ENCODE measurements at regions not wholly inside any gene's neighbourhood (a gene's known extent, or its start where the extent isn't known, plus 50 kb on each side); places are given as distances from the start of the nearest gene placed in this dataset.
A peak's percentile ranks its signal among the peaks of the same experiment; 100 is the strongest.

DNA sequence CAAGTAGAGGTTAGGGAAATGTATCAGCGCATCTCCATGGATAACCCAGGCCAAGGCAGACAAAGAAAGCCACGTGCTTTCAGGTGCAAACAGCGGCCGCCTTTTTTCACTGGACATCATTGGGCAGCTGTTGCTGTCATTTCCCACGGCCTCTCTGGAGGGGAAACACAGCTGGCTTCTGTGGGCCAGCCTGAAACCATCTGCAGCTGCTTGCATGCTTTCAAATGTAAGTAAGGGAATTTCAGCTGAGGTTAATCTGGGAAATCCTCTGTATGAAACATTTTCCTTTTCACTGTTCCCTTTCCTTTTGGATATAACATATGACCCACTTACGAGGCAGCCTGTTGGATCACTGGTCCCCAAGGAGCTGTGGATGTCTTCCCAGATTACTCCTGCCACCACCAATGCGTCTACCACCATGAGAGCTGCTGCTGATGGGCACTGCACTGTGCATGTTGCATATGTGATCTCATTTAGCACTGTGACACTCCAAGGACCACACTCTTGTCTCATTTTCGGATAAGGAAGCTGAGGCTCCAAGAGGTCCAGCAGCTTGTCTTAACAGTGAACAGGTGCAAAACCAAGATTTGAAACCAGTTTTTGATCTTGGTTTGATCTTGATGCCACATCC, 106.3 kb downstream of the C9orf152 start:
- ATAC-seq (ENCODE audit: low read depth in 2 of 2) (no peak), DNase-seq (no peak)
- Mint-ChIP-seq H3K27ac (peak overlapping the region; percentile 21 to 93 (median 82)), H3K9me3 (no peaks in the 10 kb centered on the region), H3K4me1 (peaks cover 59 to 88% (median 82%) of the 10 kb centered on the region in 3 donors), H3K27me3 (no peaks in the 10 kb centered on the region), H3K4me3 (peak overlapping the region in 1 of 8 donors; percentile 29), H3K36me3 (peaks cover 0 to 8% of the 10 kb centered on the region in 2 donors)

DNA sequence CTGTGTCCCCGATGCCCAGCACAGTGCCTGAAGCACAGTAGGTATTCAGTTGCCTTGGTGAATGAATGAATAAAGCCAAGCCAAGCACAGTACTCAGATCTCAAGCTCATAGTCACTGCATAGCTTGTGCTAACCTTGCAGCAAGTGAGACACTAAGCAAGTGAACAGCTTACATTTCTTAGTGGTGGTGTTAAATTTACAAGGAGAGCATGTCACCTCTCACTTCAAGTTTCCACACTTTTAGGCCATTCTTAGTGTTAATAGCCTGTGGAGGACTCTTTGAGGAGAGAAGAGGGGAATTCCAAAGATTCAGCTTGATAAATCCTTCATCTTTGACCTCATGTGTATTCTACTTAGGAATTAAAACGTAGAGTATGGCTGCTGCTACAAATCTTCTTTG, 104.7 kb downstream of the C9orf152 start:
- DNase-seq (no peak), ATAC-seq (ENCODE audit: low read depth in 2 of 2) (no peak)
- H3K9me3 Mint-ChIP-seq, result no peaks in the 10 kb centered on the region
- peaks cover 0 to 8% of the 10 kb centered on the region in 2 donors for H3K36me3 Mint-ChIP-seq
- no peaks in the 10 kb centered on the region for H3K27me3 Mint-ChIP-seq
- H3K4me1 Mint-ChIP-seq, result peaks cover 66 to 95% (median 80%) of the 10 kb centered on the region in 3 donors
- H3K27ac Mint-ChIP-seq, result peak overlapping the region; percentile 75 to 94 (median 86)
- H3K4me3 Mint-ChIP-seq, result peak overlapping the region in 3 of 8 donors; percentile 20 to 77 (median 25)

DNA sequence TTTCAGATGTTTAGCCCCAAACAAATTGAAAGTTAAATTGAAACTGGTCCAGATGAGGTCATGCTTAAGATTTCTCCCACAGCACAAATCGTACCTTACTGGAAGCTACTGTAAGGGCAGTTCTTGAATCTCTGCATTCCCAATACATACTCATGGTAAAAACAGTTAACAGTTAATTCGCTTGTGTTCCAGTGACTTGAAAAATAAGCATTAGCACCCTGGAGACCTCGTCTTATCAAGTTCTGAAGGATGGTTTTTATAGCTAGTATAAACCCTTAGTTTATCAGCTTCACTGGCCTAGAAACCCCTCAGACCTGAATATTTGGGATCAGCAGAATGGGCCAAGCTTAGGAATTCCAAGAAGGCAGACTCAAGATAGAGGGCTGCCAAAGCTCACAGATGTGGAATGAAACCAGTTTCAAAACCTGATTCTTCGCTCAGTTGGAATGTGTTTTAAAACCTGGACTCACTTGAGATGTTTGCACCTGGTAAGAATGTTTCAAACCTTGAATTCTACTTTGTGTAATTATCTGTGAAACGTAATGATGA, 103.6 kb downstream of the C9orf152 start:
- peak overlapping the region in 2 of 6 donors; percentile 38 to 86 for H3K27ac Mint-ChIP-seq
- H3K27me3 Mint-ChIP-seq, result no peaks in the 10 kb centered on the region
- no peak overlapping the region for H3K4me3 Mint-ChIP-seq
- peaks cover 0 to 8% of the 10 kb centered on the region in 2 donors for H3K36me3 Mint-ChIP-seq
- ATAC-seq (ENCODE audit: low read depth in 2 of 2) (no peak), DNase-seq (no peak)
- H3K4me1 Mint-ChIP-seq, result peaks cover 59 to 94% (median 72%) of the 10 kb centered on the region in 3 donors
- no peaks in the 10 kb centered on the region for H3K9me3 Mint-ChIP-seq

DNA sequence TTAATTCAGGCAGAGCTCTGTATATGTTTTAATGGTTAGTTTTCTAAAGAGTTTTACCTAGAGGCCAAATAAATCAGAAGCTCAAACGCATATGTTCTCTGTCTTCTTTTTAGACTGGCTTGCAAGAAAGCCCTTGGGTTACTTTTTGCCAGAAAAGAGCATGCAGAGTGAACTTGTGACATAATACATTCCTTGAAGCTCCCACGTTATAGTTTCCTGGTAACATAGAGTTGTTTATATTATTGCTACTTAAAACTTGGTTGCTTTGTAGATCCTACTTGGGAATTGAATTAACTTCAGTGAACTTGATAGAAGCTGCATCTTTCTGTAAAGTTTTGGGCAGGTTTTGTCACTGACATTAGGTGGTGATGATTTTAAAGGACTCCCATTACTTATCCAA, 102.9 kb downstream of the C9orf152 start:
- Mint-ChIP-seq H3K36me3 (peaks cover 0 to 8% of the 10 kb centered on the region in 2 donors), H3K4me3 (no peak overlapping the region), H3K4me1 (peaks cover 61 to 95% (median 72%) of the 10 kb centered on the region in 3 donors), H3K27me3 (no peaks in the 10 kb centered on the region), H3K27ac (peak overlapping the region in 2 of 6 donors; percentile 29 to 86), H3K9me3 (no peaks in the 10 kb centered on the region)
- DNase-seq (no peak), ATAC-seq (ENCODE audit: low read depth in 2 of 2) (no peak)

DNA sequence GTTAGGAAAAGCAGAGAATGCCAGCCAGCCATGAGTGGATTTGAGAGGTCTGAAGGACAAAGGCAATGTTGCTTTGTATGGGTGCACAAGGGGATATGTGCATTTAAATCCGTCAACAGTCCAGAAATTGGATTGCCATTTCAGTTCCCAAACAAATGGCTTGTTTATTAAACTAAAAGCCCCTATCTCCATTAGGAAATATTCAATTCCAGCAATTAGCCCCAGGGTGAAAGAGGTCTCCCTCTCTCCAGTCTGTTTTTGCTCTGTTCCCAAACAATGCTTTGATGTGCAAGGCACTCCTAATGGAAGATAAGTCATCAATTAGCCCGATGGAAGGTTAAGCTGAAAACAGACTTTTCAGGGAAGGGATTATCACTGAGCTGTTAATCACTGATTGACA, 101.3 kb downstream of the C9orf152 start:
- H3K36me3 Mint-ChIP-seq, result peaks cover 0 to 8% of the 10 kb centered on the region in 2 donors
- no peak for DNase-seq
- no peak for ATAC-seq (ENCODE audit: low read depth in 2 of 2)
- H3K9me3 Mint-ChIP-seq, result no peaks in the 10 kb centered on the region
- H3K27ac Mint-ChIP-seq, result peak overlapping the region in 4 of 6 donors; percentile 14 to 95 (median 83)
- no peaks in the 10 kb centered on the region for H3K27me3 Mint-ChIP-seq
- peak overlapping the region in 1 of 8 donors; percentile 0 for H3K4me3 Mint-ChIP-seq
- peaks cover 57 to 94% (median 67%) of the 10 kb centered on the region in 3 donors for H3K4me1 Mint-ChIP-seq

DNA sequence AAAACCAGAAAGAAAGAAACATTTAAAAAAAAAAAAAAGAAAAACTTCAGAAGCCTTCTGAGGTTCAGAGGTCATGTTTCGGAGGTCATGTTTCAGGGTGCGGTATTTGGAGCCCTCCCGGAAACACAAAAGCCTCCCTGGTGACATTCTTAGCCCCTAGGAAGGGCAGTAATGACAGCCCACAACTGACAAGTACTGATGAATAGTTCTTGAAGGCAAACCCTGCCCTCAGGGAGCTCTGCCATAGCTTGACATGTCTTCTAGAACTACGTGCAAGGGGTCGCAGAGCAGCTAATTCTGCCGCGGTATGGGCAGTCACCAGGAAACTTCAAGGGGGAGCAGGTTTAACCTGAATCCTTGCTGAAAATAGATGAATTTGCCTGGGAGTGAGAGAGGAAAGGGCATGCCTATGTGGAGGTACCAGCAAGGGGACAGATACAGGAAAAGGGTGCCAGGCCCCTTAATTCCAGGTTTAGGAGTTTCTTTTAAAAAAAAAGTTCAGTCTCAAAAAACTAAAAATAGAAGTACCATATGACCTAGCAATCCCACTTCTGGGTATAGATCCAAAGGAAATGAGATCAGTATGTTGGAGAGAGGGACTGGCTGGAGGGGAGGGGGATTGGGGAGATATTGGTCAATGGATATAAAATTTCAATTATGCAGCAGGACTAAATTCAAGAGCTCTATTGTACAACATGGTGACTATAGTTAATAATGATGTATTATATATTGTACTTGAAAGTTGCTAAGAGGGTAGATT, 98.4 kb downstream of the C9orf152 start:
- DNase-seq (no peak), ATAC-seq (ENCODE audit: low read depth in 2 of 2) (peak; percentile 4 to 6)
- Mint-ChIP-seq H3K4me1 (peaks cover 55 to 95% (median 65%) of the 10 kb centered on the region in 3 donors), H3K27ac (peak overlapping the region; percentile 74 to 83 (median 79)), H3K9me3 (no peaks in the 10 kb centered on the region), H3K4me3 (peak overlapping the region; percentile 18 to 82 (median 62)), H3K27me3 (no peaks in the 10 kb centered on the region), H3K36me3 (peaks cover 0 to 5% of the 10 kb centered on the region in 2 donors)

DNA sequence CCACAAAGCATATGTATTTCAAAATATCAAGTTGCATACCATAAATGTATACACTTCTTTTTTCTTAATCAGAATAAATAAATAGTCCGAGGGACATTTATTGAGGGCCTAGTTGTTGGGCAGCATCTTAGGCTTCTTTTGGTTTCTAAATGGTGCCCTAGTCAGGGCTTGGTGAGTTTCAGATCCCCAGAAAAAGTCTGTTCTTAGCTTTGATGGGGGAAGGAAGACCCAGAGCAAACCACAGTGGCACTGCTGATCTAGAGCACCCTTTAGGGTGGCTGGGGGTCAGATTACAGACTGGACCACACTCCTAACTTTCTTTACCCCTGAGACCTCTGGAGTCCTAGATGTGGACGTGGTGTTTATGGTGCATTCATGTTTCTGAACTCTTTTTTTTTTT, 97.8 kb downstream of the C9orf152 start:
- Mint-ChIP-seq H3K27ac (peak overlapping the region in 4 of 6 donors; percentile 29 to 81 (median 80)), H3K4me1 (peaks cover 59 to 95% (median 65%) of the 10 kb centered on the region in 3 donors), H3K36me3 (peaks cover 0 to 6% of the 10 kb centered on the region in 2 donors), H3K27me3 (no peaks in the 10 kb centered on the region), H3K9me3 (no peaks in the 10 kb centered on the region), H3K4me3 (peak overlapping the region in 7 of 8 donors; percentile 23 to 82 (median 63))
- DNase-seq (peak; percentile 35), ATAC-seq (ENCODE audit: low read depth in 2 of 2) (peak; percentile 83 to 84)

DNA sequence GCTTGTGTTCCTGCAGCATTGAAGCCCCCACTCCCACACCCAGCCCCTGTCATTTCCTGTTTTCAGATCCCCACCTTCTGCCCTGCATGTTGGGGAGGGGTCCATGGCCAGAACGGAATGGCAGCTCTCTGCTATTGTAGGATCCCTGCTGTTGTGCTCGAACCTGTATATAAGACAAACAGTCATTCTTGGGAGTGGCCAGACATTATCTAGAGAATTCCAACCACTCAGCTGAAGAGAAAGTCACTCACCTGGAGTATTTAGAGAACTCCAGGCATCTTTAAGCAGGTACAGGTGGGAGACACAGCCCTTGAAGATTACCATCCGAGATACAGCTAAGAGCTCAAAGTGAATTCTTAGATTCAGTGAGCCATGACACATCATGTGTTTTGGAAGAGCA, 96.1 kb downstream of the C9orf152 start:
- peak overlapping the region; percentile 5 to 90 (median 60) for H3K4me3 Mint-ChIP-seq
- peak overlapping the region; percentile 59 to 92 (median 79) for H3K27ac Mint-ChIP-seq
- peaks cover 0 to 6% of the 10 kb centered on the region in 2 donors for H3K36me3 Mint-ChIP-seq
- peaks cover 52 to 93% (median 64%) of the 10 kb centered on the region in 3 donors for H3K4me1 Mint-ChIP-seq
- ATAC-seq (ENCODE audit: low read depth in 2 of 2) (no peak), DNase-seq (no peak)
- H3K9me3 Mint-ChIP-seq, result no peaks in the 10 kb centered on the region
- H3K27me3 Mint-ChIP-seq, result no peaks in the 10 kb centered on the region

DNA sequence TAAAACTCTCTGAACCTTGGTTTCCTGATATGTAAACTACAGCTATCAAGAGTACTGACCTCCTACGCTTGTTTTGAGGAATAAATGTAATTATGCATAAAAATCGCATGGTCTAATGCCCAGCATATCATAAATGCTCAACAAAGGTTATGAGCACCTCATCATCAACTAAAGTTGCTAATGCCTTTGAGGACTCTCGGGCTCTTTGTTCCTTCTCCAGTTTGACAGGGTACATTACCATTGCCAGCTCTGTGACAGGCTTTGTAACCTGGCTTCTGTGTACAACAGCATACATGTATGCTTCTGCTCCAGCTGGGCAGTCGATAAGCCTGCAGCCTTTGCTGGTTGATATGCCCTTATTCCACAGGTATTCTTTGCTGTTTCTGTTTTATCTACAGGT, 95.2 kb downstream of the C9orf152 start:
- peak; percentile 27 for DNase-seq
- Mint-ChIP-seq H3K4me1 (peaks cover 54 to 95% (median 73%) of the 10 kb centered on the region in 3 donors), H3K4me3 (peak overlapping the region; percentile 28 to 76 (median 49)), H3K27me3 (no peaks in the 10 kb centered on the region), H3K27ac (peak overlapping the region in 5 of 6 donors; percentile 75 to 92 (median 84)), H3K9me3 (no peaks in the 10 kb centered on the region), H3K36me3 (peaks cover 0 to 11% of the 10 kb centered on the region in 2 donors)
- peak; percentile 34 to 44 for ATAC-seq (ENCODE audit: low read depth in 2 of 2)

DNA sequence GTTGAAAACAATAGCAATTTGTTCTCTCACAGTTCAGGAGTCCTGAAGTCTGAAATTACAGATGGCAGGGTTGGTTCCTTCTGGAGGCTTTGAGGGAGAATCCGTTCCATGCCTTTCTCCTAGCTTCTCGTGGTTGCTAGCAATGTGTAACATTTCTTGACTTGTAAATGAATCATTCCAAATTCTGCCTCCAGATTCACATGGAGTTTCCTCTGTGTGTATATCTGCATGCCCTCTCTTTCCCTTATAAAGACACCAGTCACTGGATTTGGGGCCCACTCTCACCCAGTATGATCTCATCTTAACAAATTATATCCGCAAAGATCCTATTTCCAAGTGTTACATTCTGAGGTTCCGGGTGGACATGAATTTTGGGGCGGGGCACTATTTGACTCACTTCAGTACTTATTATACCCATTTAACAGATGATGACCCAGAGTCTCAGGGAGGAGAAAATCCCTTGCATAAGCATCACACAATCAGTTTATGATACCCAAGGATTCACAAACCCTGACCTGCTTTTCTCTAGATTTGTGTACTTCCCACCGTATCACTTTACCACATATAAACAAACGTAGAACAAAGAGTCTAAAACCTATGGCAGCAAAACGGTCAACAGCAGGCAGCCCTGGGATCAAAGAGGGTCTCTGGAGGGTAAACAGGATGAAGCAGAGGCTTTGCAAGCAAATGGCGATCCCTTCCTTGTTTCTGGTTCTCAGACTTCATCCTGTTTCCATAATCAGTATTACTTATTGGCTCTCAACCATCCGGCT, 93.7 kb downstream of the C9orf152 start:
- Mint-ChIP-seq H3K9me3 (no peaks in the 10 kb centered on the region), H3K4me1 (peaks cover 59 to 93% (median 82%) of the 10 kb centered on the region in 3 donors), H3K36me3 (peaks cover 0 to 14% of the 10 kb centered on the region in 2 donors), H3K27ac (peak overlapping the region in 5 of 6 donors; percentile 20 to 83 (median 42)), H3K4me3 (peak overlapping the region in 1 of 8 donors; percentile 6), H3K27me3 (no peaks in the 10 kb centered on the region)
- no peak for ATAC-seq (ENCODE audit: low read depth in 2 of 2)
- no peak for DNase-seq

DNA sequence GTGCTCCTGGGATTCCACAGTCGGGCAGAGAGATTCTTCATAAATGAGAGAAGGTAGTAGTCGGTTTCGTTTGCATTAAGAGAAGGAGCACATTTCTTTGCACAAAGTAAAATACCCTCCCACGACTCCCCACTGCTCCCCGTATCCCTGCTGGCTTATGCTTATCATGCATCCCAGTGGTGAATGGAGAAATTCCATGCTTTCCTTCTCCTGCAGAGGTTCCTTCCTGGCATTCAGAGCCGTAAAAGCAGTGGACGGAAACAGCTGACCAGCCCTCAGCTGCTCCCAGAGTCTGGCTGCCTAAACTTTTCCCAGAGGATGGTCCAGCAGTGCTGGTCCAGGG, 93.1 kb downstream of the C9orf152 start:
- peaks cover 0 to 14% of the 10 kb centered on the region in 2 donors for H3K36me3 Mint-ChIP-seq
- no peaks in the 10 kb centered on the region for H3K27me3 Mint-ChIP-seq
- no peaks in the 10 kb centered on the region for H3K9me3 Mint-ChIP-seq
- H3K4me3 Mint-ChIP-seq, result peak overlapping the region in 3 of 8 donors; percentile 3 to 66 (median 24)
- ATAC-seq (ENCODE audit: low read depth in 2 of 2) (no peak), DNase-seq (no peak)
- peaks cover 53 to 93% (median 82%) of the 10 kb centered on the region in 3 donors for H3K4me1 Mint-ChIP-seq
- H3K27ac Mint-ChIP-seq, result peak overlapping the region in 5 of 6 donors; percentile 37 to 89 (median 79)

DNA sequence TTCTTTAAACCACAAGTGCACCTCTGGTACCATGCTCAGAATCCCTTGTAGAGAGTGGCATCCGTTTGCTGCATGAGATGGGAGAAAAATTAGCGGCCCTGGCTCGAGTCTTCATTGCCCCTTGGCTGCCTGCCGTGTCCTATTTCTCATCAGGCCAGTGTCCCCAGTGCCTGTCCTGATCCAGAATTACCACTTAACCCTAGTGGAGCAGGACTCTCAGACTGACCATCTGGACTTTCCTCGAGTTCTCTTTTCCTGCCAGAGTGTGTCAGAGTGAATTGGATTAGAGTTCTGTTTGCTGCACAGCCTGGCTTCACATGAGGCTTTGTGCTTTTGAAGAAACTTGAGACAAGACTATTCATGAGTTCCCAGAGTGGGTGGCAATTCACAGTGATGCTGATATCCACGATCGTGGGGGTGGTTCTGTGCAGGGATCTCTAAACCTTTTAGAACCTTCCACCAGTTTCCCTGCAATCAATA, 92.6 kb downstream of the C9orf152 start:
- Mint-ChIP-seq H3K4me3 (peak overlapping the region in 1 of 8 donors; percentile 3), H3K4me1 (peaks cover 54 to 93% (median 82%) of the 10 kb centered on the region in 3 donors), H3K36me3 (peaks cover 0 to 14% of the 10 kb centered on the region in 2 donors)

More for the DNA sequence above, 92.6 kb downstream of the C9orf152 start:
- H3K27me3 Mint-ChIP-seq, result no peaks in the 10 kb centered on the region
- no peaks in the 10 kb centered on the region for H3K9me3 Mint-ChIP-seq
- peak overlapping the region in 4 of 6 donors; percentile 12 to 89 (median 46) for H3K27ac Mint-ChIP-seq
- ATAC-seq (ENCODE audit: low read depth in 2 of 2) (no peak), DNase-seq (no peak)
